ENCODE measurements at regions not wholly inside any gene's neighbourhood (a gene's known extent, or its start where the extent isn't known, plus 50 kb on each side); places are given as distances from the start of the nearest gene placed in this dataset.
A peak's percentile ranks its signal among the peaks of the same experiment; 100 is the strongest.
"Not testable (repeated sequence)": the region's sequence is repeated elsewhere in the genome, so short reads cannot be mapped to it uniquely, and the experiment has no call there.

GRCh38 chr6:22134308-22134707 lies 162.5 kb downstream of the PRL start:
- Histone ChIP-seq H3K9ac (ENCODE audit: low read length) (no peak overlapping the region), H2AFZ (ENCODE audit: low read depth, low read length) (no peak overlapping the region), H3K4me1 (ENCODE audit: insufficient read depth, low read length) (no peaks in the 10 kb centered on the region), H3K4me2 (ENCODE audit: low read length) (no peak overlapping the region), H3K4me3 (ENCODE audit: insufficient read depth, low read depth, low read length) (no peak overlapping the region), H3K27me3 (ENCODE audit: insufficient read depth, low read length) (no peaks in the 10 kb centered on the region), H3K79me2 (ENCODE audit: insufficient read depth, low read length) (no peaks in the 10 kb centered on the region), H3K9me3 (ENCODE audit: insufficient read depth, low read depth, low read length) (no peaks in the 10 kb centered on the region), H3K36me3 (ENCODE audit: insufficient read depth, low read length) (no peaks in the 10 kb centered on the region), H3K27ac (ENCODE audit: low read depth, low read length) (no peak overlapping the region), H4K20me1 (ENCODE audit: insufficient read depth, low read length) (no peaks in the 10 kb centered on the region)
- H3K27ac Mint-ChIP-seq (ENCODE audit: unreplicated experiment): no peak overlapping the region
- H3K9me3 Mint-ChIP-seq (ENCODE audit: unreplicated experiment): no peaks in the 10 kb centered on the region
- H3K4me3 Mint-ChIP-seq (ENCODE audit: unreplicated experiment): no peak overlapping the region
- H3K36me3 Mint-ChIP-seq (ENCODE audit: low read depth, unreplicated experiment): peaks cover 9% of the 10 kb centered on the region
- TF ChIP-seq CTCF (IDR thresholded peaks at IDR 0.05; ENCODE audit: insufficient read depth, low read depth, low read length) (no peak), EZH2 (IDR thresholded peaks at IDR 0.05; ENCODE audit: insufficient read depth, low read length) (no peak)
- no peak for FAIRE-seq
- H3K4me1 Mint-ChIP-seq (ENCODE audit: low read depth, unreplicated experiment): peaks cover 7% of the 10 kb centered on the region
- no peak for DNase-seq (ENCODE audit: low read depth)
- no peaks in the 10 kb centered on the region for H3K27me3 Mint-ChIP-seq (ENCODE audit: low read depth, unreplicated experiment)

GRCh38 chr6:22135395-22135794 lies 161.4 kb downstream of the PRL start:
- no peaks in the 10 kb centered on the region for H3K27me3 Mint-ChIP-seq (ENCODE audit: low read depth, unreplicated experiment)

DNA sequence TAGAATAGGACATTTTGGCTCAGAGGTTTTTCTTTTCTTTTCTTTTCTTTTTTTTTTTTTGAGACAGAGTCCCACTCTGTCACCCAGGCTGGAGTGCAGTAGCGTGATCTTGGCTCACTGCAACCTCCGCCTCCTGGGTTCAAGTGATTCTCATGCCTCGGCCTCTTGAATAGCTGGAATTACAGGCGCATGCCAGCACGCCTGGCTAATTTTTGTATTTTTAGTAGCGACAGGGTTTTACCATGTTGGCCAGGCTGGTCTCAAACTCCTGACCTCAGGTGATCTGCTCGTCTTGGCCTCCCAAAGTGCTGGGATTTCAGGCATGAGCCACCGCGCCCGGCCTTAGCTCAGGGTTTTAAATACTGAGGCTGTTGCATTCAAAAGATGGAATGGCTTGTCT lies 156.1 kb downstream of the PRL start:
- H2AFZ ChIP-seq (ENCODE audit: low read depth, low read length); H3K9me3 Mint-ChIP-seq (ENCODE audit: unreplicated experiment); H3K9me3 ChIP-seq (ENCODE audit: insufficient read depth, low read depth, low read length); H4K20me1 ChIP-seq (ENCODE audit: insufficient read depth, low read length); H3K4me3 Mint-ChIP-seq (ENCODE audit: unreplicated experiment); H3K27ac ChIP-seq (ENCODE audit: low read depth, low read length); H3K4me1 ChIP-seq (ENCODE audit: insufficient read depth, low read length); H3K4me2 ChIP-seq (ENCODE audit: low read length); H3K9ac ChIP-seq (ENCODE audit: low read length); H3K27me3 ChIP-seq (ENCODE audit: insufficient read depth, low read length); FAIRE-seq; DNase-seq (ENCODE audit: low read depth); H3K27ac Mint-ChIP-seq (ENCODE audit: unreplicated experiment); H3K36me3 Mint-ChIP-seq (ENCODE audit: low read depth, unreplicated experiment); H3K27me3 Mint-ChIP-seq (ENCODE audit: low read depth, unreplicated experiment); H3K36me3 ChIP-seq (ENCODE audit: insufficient read depth, low read length); H3K79me2 ChIP-seq (ENCODE audit: insufficient read depth, low read length); H3K4me3 ChIP-seq (ENCODE audit: insufficient read depth, low read depth, low read length): not testable (repeated sequence)
- H3K4me1 Mint-ChIP-seq (ENCODE audit: low read depth, unreplicated experiment): peaks cover 21% of the 10 kb centered on the region

More at GRCh38 chr6:22135395-22135794, 161.4 kb downstream of the PRL start:
- H2AFZ ChIP-seq (ENCODE audit: low read depth, low read length): no peak overlapping the region
- no peak overlapping the region for H3K4me3 ChIP-seq (ENCODE audit: insufficient read depth, low read depth, low read length)
- no peak overlapping the region for H3K4me3 Mint-ChIP-seq (ENCODE audit: unreplicated experiment)
- peaks cover 9% of the 10 kb centered on the region for H3K4me1 Mint-ChIP-seq (ENCODE audit: low read depth, unreplicated experiment)
- no peaks in the 10 kb centered on the region for H4K20me1 ChIP-seq (ENCODE audit: insufficient read depth, low read length)
- no peaks in the 10 kb centered on the region for H3K4me1 ChIP-seq (ENCODE audit: insufficient read depth, low read length)
- no peaks in the 10 kb centered on the region for H3K79me2 ChIP-seq (ENCODE audit: insufficient read depth, low read length)
- H3K9ac ChIP-seq (ENCODE audit: low read length): no peak overlapping the region
- no peaks in the 10 kb centered on the region for H3K36me3 ChIP-seq (ENCODE audit: insufficient read depth, low read length)
- H3K27me3 ChIP-seq (ENCODE audit: insufficient read depth, low read length): no peaks in the 10 kb centered on the region
- DNase-seq (ENCODE audit: low read depth) (no peak), FAIRE-seq (peak; percentile 63)
- no peaks in the 10 kb centered on the region for H3K9me3 Mint-ChIP-seq (ENCODE audit: unreplicated experiment)
- peaks cover 9% of the 10 kb centered on the region for H3K36me3 Mint-ChIP-seq (ENCODE audit: low read depth, unreplicated experiment)
- TF ChIP-seq CTCF (IDR thresholded peaks at IDR 0.05; ENCODE audit: insufficient read depth, low read depth, low read length): no peak
- TF ChIP-seq EZH2 (IDR thresholded peaks at IDR 0.05; ENCODE audit: insufficient read depth, low read length): no peak
- H3K4me2 ChIP-seq (ENCODE audit: low read length): no peak overlapping the region
- no peaks in the 10 kb centered on the region for H3K9me3 ChIP-seq (ENCODE audit: insufficient read depth, low read depth, low read length)
- no peak overlapping the region for H3K27ac ChIP-seq (ENCODE audit: low read depth, low read length)
- no peak overlapping the region for H3K27ac Mint-ChIP-seq (ENCODE audit: unreplicated experiment)
